Tibial artery (tissue), 4 donors: ENCODE measurements at regions not wholly inside any gene's neighbourhood (a gene's known extent, or its start where the extent isn't known, plus 50 kb on each side); places are given as distances from the start of the nearest gene placed in this dataset.

ENCODE experiments used
- DNase-seq, 2 donors: peaks; one replicate each; pipeline ENCODE4 v3.0.0-alpha.2; 2019
- H3K27ac ChIP-seq, 2 donors: fragments of 200-600 bp; sonication (generic) in 1 of 2; 1 replicate in 1 of 2; 2 replicates in 1 of 2; pipeline ENCODE4 v1.5.1; 2018 to 2019; ENCODE audit warnings: mild to moderate bottlenecking in 1 of 2
- H3K27me3 ChIP-seq, 2 donors: fragments of 200-600 bp; sonication (generic) in 1 of 2; one replicate each; pipeline versions ENCODE4 v1.5.1 to v1.6.0; 2016 to 2019
- H3K36me3 ChIP-seq, 3 donors: fragments of 200-600 bp; sonication (generic) in 2 of 3; one replicate each; pipeline ENCODE4 v1.5.1; 2016 to 2019; ENCODE audit warnings: mild to moderate bottlenecking in 2 of 3
- H3K4me1 ChIP-seq, 4 donors: fragments of 200-600 bp; sonication (generic) in 2 of 4; 1 replicate in 3 of 4; 2 replicates in 1 of 4; pipeline ENCODE4 v1.5.1; 2016 to 2019
- H3K4me3 ChIP-seq, 2 donors: fragments of 200-600 bp; sonication (generic) in 1 of 2; 1 replicate in 1 of 2; 2 replicates in 1 of 2; pipeline ENCODE4 v1.5.1; 2018 to 2019; ENCODE audit warnings: mild to moderate bottlenecking in 2 of 2
- H3K9me3 ChIP-seq, 3 donors: fragments of 200-600 bp; sonication (generic) in 1 of 3; one replicate each; pipeline ENCODE4 v1.5.1; 2016 to 2019
- intact Hi-C: fragments of 100-400 bp; cut with DNase I; formaldehyde crosslinking; loops from one replicate; pipeline ENCODE4 v1.15.0; 2023; ENCODE audit warnings: low total_unique reads
- TF ChIP-seq, protein P1 (sequence below), 2 experiments: fragments of 200-600 bp in 1 of 2; fragments of 450-650 bp in 1 of 2; IDR thresholded peaks; one replicate each; pipeline ENCODE4 v1.5.1; 2017 to 2019; ENCODE audit warnings: antibody characterized with exemption in 2 of 2, mild to moderate bottlenecking in 1 of 2, moderate library complexity in 1 of 2

DNA sequence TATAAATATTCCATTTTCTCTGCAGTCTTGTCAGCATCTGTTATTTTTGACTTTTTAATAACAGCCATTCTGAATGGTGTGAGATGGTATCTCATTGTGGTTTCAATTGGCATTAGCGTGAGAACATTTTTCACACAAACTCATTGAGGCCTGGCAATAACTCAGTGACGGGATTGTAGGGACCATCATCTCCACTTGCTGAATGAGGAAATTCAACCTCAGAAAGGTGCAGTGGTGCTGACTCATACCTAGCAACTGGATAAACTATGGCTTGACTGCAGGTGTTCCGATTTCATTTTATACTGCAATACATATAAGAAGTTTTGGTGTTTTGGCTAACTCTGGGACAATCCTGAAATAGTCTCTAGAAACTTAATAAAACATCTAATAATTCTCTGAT is 88.3 kb upstream of the DDIT4L start:
- TF ChIP-seq, protein P1, sequence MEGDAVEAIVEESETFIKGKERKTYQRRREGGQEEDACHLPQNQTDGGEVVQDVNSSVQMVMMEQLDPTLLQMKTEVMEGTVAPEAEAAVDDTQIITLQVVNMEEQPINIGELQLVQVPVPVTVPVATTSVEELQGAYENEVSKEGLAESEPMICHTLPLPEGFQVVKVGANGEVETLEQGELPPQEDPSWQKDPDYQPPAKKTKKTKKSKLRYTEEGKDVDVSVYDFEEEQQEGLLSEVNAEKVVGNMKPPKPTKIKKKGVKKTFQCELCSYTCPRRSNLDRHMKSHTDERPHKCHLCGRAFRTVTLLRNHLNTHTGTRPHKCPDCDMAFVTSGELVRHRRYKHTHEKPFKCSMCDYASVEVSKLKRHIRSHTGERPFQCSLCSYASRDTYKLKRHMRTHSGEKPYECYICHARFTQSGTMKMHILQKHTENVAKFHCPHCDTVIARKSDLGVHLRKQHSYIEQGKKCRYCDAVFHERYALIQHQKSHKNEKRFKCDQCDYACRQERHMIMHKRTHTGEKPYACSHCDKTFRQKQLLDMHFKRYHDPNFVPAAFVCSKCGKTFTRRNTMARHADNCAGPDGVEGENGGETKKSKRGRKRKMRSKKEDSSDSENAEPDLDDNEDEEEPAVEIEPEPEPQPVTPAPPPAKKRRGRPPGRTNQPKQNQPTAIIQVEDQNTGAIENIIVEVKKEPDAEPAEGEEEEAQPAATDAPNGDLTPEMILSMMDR (IDR thresholded peaks at IDR 0.05): no peak
- intact Hi-C loops: no loop called here
- DNase-seq: no peak
- Histone ChIP-seq H3K4me3 (no peak overlapping the region), H3K9me3 (no peaks in the 10 kb centered on the region), H3K4me1 (no peaks in the 10 kb centered on the region), H3K36me3 (no peaks in the 10 kb centered on the region), H3K27me3 (no peaks in the 10 kb centered on the region), H3K27ac (no peak overlapping the region)

DNA sequence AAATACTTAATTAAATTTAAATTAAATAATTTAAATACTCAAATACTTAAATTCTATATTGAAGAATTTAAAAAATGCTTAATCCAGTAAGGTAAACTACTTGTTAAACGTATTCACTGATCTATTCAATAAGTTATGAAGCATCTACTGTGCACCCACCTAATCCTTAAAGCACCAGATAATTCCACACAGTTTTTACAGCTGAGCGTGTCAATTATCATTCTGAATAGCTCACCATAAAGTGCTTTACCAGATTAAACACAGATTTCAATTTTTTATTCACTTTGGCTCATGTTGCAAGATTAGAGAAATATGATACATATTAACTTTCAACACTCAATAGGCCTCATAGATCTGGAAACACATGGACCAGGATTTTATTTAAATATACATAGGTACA is 79.2 kb upstream of the DDIT4L start:
- DNase-seq: no peak
- no peaks in the 10 kb centered on the region for H3K27me3 ChIP-seq
- H3K9me3 ChIP-seq: no peaks in the 10 kb centered on the region
- H3K36me3 ChIP-seq: no peaks in the 10 kb centered on the region
- no peaks in the 10 kb centered on the region for H3K4me1 ChIP-seq
- H3K4me3 ChIP-seq: no peak overlapping the region
- TF ChIP-seq, protein P1 (IDR thresholded peaks at IDR 0.05): no peak
- intact Hi-C loops: no loop called here
- no peak overlapping the region for H3K27ac ChIP-seq

DNA sequence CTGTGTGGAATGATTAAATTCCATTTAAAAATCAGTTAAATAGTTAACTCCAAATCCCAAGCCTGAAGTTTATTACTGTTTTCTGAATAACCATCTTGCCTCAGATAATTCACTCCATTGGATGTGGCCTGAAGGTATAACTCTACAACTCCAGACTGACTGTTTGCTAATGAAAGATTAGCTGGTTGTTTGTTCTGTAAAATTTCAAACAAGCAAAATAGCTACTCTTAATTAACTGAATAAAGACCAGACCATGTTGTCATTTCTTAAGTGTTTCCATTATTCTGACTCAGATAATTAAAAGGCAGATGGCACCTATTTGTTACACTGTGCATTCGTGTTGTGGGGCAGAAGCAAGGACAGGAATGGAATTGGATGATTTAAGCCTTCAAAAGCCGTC is 78.5 kb upstream of the DDIT4L start:
- no peaks in the 10 kb centered on the region for H3K9me3 ChIP-seq
- intact Hi-C loops: no loop called here
- no peak overlapping the region for H3K27ac ChIP-seq

DNA sequence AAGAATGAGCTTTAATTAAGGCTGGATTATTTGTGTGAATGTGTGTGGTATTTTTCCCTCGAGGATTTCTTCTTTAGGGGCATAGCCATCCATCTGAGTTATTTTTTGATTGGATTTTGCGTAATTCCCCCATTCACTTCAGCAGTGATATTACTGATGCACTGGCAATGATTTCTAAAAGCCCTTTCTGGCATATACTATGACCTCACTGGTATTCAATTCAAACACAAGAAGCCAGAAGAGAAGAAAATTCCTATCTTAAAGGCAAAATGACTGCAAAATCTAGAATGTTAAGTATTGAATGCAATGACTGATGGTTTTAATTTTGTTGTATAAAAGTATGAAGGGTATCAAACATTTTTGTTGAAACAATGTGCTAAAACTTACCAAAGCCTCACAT is 71.1 kb upstream of the DDIT4L start:
- Histone ChIP-seq H3K9me3 (no peaks in the 10 kb centered on the region), H3K4me3 (no peak overlapping the region), H3K36me3 (no peaks in the 10 kb centered on the region), H3K27me3 (no peaks in the 10 kb centered on the region), H3K4me1 (peaks cover 0 to 3% (median 0%) of the 10 kb centered on the region in 4 donors), H3K27ac (no peak overlapping the region)
- intact Hi-C loops: no loop called here
- TF ChIP-seq, protein P1 (IDR thresholded peaks at IDR 0.05): no peak
- no peak for DNase-seq

More for the DNA sequence above, 78.5 kb upstream of the DDIT4L start:
- no peaks in the 10 kb centered on the region for H3K4me1 ChIP-seq
- no peak overlapping the region for H3K4me3 ChIP-seq
- no peaks in the 10 kb centered on the region for H3K27me3 ChIP-seq
- H3K36me3 ChIP-seq: no peaks in the 10 kb centered on the region
- DNase-seq: no peak
- TF ChIP-seq, protein P1 (IDR thresholded peaks at IDR 0.05): no peak

DNA sequence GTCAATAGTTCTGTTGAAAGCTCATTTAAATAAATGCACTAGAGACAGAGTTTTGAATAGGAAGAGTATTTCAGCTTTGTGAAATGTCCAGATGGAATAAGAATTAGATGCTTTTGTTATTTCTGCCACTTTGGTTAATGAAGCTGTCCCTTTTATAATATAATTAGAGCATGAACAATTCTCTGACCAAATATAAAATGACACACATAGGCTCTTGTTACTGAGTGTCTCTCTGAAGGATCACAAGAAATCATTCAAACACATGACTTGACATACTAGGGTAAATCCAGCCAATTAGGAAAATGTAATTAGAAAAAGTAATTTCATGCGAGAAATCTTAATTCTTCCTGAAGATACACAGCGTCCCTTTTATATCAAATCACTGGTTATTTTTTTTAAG is 68.4 kb upstream of the DDIT4L start:
- H3K4me3 ChIP-seq: no peak overlapping the region
- H3K9me3 ChIP-seq: no peaks in the 10 kb centered on the region
- peaks cover 0 to 3% (median 0%) of the 10 kb centered on the region in 4 donors for H3K4me1 ChIP-seq
- intact Hi-C loops: no loop called here
- H3K27ac ChIP-seq: no peak overlapping the region
- H3K36me3 ChIP-seq: no peaks in the 10 kb centered on the region
- no peak for DNase-seq
- TF ChIP-seq, protein P1 (IDR thresholded peaks at IDR 0.05): no peak
- H3K27me3 ChIP-seq: no peaks in the 10 kb centered on the region

DNA sequence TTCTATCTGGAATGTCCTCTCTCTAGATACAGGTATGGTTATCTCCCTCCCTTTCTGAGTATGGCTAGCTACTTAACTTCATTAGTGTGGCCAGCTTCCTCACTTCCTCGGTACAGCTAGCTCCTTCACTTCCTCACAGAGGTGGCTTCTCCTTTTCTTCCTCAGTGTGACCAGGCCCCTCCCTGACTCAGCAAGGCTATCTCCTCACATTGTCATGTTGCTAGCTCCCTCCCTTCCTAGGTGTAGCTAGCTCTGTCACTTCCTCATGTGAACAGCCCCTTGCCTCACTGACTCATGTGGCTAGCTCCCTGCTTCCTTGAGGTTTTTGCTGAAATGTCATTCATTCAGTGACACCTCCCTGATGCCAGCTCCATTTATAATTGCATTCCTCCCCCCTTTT is 67.3 kb upstream of the DDIT4L start:
- DNase-seq: no peak
- intact Hi-C loops: no loop called here
- H3K4me3 ChIP-seq: no peak overlapping the region
- TF ChIP-seq, protein P1 (IDR thresholded peaks at IDR 0.05): no peak
- H3K36me3 ChIP-seq: no peaks in the 10 kb centered on the region
- peaks cover 0 to 3% (median 0%) of the 10 kb centered on the region in 4 donors for H3K4me1 ChIP-seq
- H3K9me3 ChIP-seq: no peaks in the 10 kb centered on the region
- no peak overlapping the region for H3K27ac ChIP-seq
- H3K27me3 ChIP-seq: no peaks in the 10 kb centered on the region
